HEK293T (cell line): ENCODE measurements at regions not wholly inside any gene's neighbourhood (a gene's known extent, or its start where the extent isn't known, plus 50 kb on each side); places are given as distances from the start of the nearest gene placed in this dataset.

Experiments used
- ARNT ChIP-seq: fragments of 450-650 bp; IDR thresholded peaks from 2 replicates; pipeline ENCODE4 v1.6.1; 2017; ENCODE audit warnings: mild to moderate bottlenecking
- BHLHE40 ChIP-seq: fragments of 450-650 bp; IDR thresholded peaks from 2 replicates; pipeline ENCODE4 v1.6.1; 2016; ENCODE audit warnings: mild to moderate bottlenecking, moderate library complexity, borderline replicate concordance
- CTBP1 ChIP-seq: fragments of 450-650 bp; IDR thresholded peaks from 2 replicates; pipeline ENCODE4 v1.6.1; 2016; ENCODE audit warnings: borderline replicate concordance
- FOXA1 ChIP-seq: fragments of 450-650 bp; IDR thresholded peaks from 2 replicates; pipeline ENCODE4 v1.6.1; 2016; ENCODE audit warnings: mild to moderate bottlenecking
- FOXK2 ChIP-seq: fragments of 450-650 bp; IDR thresholded peaks from 2 replicates; pipeline ENCODE4 v1.6.1; 2016; ENCODE audit warnings: mild to moderate bottlenecking
- FOXM1 ChIP-seq: fragments of 450-650 bp; IDR thresholded peaks from 2 replicates; pipeline ENCODE4 v1.6.1; 2017; ENCODE audit warnings: mild to moderate bottlenecking, borderline replicate concordance
- L3MBTL2 ChIP-seq: fragments of 450-650 bp; conservative IDR thresholded peaks from 2 replicates; pipeline ENCODE4 v1.6.1; 2016; ENCODE audit warnings: mild to moderate bottlenecking
- NFRKB ChIP-seq: fragments of 450-650 bp; IDR thresholded peaks from 2 replicates; pipeline ENCODE4 v1.6.1; 2016; ENCODE audit warnings: mild to moderate bottlenecking, moderate library complexity
- SP1 ChIP-seq: fragments of 450-650 bp; IDR thresholded peaks from 2 replicates; pipeline ENCODE4 v1.6.1; 2017
- SUZ12 ChIP-seq: fragments of 450-650 bp; IDR thresholded peaks from 2 replicates; pipeline ENCODE4 v1.6.1; 2016; ENCODE audit warnings: mild to moderate bottlenecking
- TARDBP ChIP-seq: fragments of 450-650 bp; IDR thresholded peaks from 2 replicates; pipeline ENCODE4 v1.6.1; 2016
- ZNF384 ChIP-seq: fragments of 450-650 bp; IDR thresholded peaks from 2 replicates; pipeline ENCODE4 v1.6.1; 2016
- TF ChIP-seq, protein P1 (sequence below): fragments of 450-650 bp; IDR thresholded peaks from 2 replicates; pipeline ENCODE4 v1.6.1; 2016

DNA sequence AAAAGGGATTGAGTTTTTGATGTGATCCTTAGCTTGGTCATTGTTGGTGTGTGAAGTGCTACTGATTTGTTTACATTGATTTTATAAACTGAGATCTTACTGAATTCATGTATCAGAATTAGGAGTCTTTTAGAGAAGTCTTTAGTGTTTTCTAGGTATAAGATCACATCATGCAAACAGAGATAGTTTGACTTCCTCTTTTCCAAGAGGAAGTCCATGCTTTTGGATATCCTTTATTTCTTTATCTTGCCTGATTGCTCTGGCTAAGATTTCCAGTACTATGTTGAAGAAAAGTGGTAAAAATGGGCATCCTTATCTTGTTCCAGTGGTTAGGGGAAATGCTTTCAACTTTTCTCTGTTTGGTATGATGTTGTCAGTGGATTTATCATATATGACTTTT, 561.2 kb upstream of the SLITRK1 start:
- TF ChIP-seq L3MBTL2 (no peak), BHLHE40 (no peak), SUZ12 (no peak), FOXM1 (no peak), SP1 (no peak), CTBP1 (no peak), NFRKB (no peak), TARDBP (no peak), FOXK2 (no peak), ZNF384 (no peak), FOXA1 (no peak), ARNT (no peak)
- TF ChIP-seq, protein P1, sequence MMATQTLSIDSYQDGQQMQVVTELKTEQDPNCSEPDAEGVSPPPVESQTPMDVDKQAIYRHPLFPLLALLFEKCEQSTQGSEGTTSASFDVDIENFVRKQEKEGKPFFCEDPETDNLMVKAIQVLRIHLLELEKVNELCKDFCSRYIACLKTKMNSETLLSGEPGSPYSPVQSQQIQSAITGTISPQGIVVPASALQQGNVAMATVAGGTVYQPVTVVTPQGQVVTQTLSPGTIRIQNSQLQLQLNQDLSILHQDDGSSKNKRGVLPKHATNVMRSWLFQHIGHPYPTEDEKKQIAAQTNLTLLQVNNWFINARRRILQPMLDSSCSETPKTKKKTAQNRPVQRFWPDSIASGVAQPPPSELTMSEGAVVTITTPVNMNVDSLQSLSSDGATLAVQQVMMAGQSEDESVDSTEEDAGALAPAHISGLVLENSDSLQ: no peak
